Left renal pelvis (tissue), 4 donors: ENCODE measurements at regions not wholly inside any gene's neighbourhood (a gene's known extent, or its start where the extent isn't known, plus 50 kb on each side); places are given as distances from the start of the nearest gene placed in this dataset.
A peak's percentile ranks its signal among the peaks of the same experiment; 100 is the strongest.

ENCODE experiments used
- DNase-seq, 4 donors: peaks; one replicate each; pipeline ENCODE4 v3.0.0-alpha.2; 2013; ENCODE audit warnings: low read depth in 4 of 4, low spot score in 3 of 4

DNA sequence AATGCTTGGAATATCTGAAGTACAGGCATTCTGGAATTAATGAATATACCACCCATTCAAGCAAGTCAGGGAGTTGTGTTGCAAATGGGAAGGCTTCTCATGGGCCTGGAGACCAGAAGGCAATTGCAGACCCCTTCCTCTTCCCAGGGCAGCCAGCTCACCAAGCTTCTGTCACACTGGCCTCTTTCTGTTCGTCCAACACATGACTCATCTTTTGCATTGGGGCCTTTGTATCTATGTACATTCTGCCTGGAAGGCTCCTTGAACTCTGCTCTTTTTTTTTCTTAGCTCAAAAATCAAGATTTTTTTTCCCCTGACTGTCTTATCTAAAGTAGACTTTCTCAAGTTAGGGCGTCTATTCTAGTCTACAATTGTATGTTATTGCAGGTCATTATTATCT is 132.9 kb upstream of the MYLIP start:
- no peak for DNase-seq

DNA sequence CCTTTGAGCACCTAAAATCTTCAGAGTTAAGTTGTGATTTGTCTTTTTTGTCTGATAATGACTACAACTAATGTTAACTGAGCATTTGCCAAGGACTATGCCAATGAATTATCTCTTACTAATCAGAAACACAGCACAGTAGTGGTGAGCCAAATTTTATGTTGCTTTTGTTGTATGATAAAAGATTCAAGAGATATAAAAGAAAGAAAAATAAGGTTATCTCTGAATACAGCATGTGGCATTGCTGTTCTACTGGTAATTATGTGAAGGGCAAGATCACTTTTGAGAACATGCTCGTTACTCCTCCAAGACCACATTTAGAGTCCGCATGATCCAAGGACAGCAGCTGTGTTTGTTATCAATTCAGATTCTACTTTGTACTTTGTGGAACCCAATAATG is 133.4 kb upstream of the MYLIP start:
- no peak for DNase-seq

DNA sequence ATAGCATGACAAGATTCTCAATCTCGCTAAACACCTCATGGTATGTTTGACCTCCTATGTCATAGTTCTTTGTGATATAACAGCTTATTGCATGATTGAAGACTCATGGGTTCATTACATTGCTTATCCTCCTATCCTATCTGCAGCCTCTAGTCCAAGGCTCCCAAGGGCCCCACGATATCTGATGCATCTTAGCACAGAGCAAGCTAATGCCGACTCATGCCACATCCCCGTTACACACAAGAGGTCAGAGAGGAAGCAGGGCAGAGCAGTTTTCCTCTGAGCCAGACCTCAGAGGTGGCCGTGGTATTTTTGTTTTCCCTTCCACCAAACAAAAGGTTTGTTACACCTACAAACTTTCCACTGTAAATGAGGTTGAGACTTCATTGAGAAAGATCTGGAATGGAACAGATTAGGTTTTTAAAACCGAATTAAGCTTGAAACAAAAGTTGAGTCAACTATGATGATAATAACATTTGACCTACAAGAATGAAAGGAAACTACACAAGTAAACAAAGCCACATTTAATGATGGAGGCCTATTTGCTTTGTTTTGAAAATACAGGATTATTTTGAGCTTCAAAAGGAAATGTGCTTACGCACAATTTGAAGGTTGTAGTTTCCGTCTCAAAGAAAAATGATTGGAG is 133.9 kb upstream of the MYLIP start:
- DNase-seq: no peak

DNA sequence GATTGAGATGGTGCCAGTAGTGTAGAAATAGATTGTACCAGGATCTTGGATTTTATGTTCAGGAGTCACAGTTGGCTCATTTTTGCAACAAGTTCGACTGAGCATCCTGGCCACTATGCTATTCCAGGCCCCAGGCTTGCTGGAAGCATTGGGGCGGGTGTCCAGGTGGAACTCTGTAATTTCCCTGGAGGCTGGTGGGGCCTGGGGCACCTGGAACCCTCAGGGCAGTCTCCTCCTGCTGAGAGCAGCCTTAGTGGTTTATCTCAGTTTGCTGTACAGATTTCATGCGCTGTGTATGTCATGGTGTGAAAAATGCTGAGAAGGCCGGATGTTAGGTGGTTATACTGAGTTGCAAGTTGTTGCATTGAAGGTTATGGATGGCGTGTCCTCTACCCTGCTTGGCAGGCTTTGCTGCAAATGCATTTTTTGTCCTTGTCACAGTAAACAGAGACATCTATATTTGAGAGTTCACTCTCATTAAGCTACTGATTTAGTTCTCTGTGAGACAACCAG is 135.1 kb upstream of the MYLIP start:
- no peak for DNase-seq

DNA sequence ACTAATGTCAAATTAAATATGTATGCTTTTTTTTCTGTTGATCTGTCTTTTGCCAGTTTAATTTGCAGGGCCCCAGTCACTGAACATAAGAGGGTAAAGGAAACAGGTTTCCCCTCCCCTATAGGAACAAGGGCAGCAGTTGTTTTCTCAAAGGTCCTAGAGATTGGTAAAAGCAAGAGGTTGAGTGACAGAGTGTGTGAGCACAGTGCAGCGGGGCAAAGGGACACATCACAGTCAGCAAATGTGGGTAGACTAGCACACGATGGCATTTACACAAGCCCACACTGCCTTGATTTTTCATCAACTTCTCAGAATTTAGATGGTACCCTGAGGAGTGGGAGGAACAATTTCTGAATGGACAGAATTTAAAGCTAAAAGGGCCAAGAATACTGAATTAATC is 138.7 kb upstream of the MYLIP start:
- no peak for DNase-seq

DNA sequence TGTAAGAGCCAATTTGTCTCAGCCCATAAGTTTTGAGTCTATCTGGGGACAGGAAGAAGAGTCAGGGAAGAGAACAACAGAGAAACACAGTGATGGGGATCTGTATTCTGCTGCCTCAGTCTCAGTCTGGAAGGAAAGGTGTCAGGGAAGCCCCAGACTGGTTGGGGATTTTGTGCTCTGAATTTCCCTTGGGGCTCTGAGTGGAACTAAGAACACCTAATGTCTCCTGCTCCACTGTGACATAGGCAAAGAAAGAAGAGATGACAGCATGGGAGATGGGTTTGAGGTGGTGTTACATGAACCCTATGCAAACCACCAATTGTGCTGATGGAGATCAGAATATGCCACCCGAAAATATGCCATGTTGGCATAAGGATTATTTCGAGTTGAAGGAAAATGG is 139.5 kb upstream of the MYLIP start:
- DNase-seq: no peak

DNA sequence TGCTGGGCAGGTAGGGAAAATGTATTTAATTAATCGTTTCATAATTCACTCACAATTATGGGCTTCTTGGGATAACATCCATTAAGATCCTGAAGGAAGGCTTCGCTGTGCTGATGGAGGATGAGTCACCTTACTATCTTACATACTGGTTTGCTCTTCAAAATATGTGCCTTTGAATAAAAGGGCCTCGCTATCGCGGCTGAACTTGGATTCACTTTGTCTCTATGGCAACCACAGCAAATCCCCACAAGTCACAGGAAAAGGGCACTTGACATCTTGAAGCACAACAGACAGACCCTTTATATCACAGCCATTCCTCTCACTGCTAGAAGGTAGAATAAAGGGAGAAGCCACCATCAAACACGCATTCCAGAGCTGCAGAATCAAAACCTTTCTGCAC is 141.3 kb upstream of the MYLIP start:
- DNase-seq: peak in 1 of 4 donors; percentile 4

DNA sequence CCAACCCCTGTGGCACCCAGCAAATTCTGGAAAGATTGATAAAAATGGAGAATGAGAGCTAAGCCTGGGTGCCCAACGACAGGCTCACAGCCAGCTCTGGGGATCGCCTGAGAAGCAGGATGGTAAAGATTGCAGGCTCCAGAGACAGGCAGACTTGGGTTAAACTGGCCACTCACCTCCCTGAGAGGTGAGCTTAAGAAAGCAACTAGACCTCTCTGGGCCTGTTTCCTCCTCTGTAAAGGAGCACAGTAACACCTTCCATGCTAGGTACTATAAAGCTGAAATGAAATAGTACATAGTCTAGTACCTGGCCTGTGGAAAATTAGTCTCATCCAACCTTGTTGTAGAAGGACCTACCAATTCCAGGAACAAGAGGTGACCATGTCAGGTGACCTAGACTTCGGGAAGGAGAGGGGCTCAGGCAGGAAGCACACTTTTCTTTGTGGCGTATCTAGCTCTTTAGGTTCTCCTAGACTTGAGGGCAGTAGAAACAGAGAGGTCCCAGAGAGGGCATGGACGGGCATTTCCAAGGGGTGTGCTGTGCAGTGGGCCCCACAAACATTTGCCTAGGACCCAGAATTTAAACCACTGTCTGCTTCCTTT is 142.8 kb upstream of the MYLIP start:
- DNase-seq: no peak

DNA sequence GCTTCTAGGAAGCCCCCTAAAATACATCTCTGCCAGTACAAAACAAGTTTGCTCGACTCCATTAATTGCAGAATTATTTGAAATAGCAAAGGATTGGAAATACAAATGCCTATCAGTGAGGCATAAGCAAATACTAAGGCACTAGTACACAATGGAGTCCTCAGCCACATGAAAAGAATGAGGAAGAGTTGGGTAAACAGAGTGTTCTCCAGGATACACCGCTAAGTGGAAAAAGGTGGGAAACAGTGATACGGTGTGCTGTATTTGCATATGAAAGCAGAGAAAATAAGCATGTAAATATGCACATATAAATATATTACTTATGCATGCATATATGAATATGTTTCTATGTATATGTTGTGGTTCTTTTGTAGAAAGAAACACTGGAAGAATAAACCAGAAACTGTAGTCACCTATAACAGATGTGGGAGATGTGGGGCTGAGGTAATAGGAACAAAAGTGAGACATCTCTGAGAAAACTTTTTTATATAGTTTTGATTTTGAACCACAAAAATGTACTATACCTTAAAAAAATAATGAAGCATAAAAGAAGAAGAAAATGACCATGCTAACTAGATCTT is 143.4 kb upstream of the MYLIP start:
- DNase-seq: no peak

DNA sequence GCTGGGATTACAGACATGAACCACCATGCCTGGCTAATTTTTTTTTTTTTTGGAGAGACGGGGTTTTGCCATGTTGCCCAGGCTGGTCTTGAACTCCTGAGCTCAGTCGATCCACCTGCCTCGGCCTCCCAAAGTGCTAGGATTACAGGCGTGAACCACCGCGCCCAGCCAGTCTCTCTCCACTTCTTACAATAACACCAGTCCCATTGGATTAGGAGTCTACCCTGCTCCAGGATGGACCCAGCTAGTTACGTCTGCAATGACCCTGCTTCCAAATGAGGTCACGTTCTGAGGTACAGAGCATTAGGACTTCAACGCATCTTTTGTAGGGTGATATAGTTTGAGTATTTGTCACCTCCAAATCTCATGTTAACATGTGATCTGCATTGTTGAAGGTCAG is 146.9 kb upstream of the MYLIP start:
- no peak for DNase-seq

DNA sequence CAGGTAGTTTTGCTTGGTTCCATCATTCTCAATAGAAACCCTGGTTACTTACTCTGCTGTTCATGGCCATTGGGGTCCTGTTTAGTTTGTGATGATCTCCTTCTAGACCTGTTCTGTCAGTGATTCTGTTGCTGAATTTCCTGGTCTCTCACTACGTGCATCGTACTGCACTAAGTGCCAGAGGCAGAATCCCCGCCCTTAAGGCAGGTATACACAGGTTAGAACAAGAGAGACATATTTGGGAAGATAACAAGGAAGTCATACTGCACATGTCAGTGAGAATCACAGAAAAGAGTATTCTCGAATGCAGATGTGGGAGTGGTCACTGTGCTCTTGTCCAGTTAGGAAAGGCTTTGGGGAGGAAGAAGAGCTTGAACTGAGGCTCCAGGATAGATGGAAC is 148.1 kb upstream of the MYLIP start:
- DNase-seq: no peak

DNA sequence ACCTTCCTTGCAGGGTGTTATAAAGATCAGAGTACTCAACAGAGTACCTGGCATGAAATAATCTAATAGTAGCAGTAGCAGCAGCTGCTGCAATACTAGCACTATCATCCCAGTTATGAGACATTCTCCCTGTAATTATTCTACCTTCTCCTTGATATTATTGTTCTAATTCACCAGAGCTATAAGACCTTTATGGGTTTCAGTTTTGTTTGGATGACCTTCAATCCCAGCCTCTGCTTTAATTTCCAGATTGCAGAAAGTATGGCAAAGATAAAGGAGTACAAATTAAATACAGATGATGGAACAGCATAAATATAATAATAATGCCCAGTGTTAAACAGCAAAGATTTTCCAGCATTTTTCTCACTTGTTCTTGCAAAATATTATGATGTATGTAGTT is 150.5 kb upstream of the MYLIP start:
- no peak for DNase-seq

DNA sequence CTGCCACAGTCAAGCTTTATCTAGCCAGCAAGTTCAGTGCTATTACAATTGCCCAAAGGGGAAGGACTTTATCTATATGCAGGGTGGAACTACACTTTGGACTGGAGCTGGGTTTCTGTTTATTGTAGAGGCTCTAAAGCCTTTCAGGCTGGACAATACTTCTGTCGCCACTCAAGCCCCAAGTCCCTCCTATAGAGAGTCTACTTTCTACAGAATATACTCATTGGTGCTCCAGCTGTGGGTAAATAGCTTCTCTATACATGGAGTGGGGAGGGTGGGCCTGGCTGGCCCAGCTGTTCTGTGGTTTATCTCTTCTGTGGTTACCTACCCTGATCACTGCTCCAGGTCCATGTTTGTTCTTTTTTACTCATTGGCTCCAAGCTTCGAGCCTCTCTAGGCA is 151.8 kb upstream of the MYLIP start:
- no peak for DNase-seq

DNA sequence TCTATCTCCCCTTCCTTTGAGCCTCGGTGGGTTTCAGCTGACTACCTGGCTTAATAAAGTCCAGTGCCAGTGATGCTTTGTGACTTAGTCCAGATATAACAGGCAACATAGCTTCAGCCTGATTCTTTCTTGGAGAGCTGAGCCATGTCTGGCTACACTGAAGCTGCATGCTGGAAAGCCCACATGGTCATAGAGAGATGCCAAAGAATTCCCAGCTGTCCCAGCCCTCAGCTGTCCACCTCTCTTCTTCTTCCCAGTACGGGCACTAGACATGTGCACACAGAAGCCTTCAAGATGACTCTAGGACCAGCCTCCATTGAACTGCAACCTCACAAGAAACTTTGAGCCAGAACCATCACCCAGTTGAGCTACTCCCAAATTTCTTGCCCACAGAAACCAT is 154.1 kb upstream of the MYLIP start:
- no peak for DNase-seq

DNA sequence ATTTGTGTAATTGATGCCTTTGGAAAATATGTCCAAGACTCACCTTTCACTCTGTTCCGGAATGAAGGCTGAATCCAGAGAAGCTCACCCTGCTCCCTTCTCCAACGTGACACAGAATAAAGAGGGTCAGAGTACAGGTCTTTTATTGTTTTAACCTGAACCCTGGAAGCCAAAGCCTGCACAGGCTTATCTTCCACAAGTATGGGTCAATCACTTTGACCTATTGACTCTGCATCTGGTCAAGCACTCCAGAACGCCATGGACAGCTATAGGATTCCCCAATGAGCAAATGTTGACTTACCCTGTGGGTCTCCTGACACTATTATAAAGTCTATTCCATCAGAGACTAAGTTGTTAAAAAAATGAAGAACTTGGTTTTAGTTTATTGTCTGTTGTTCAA is 158.4 kb upstream of the MYLIP start:
- no peak for DNase-seq

DNA sequence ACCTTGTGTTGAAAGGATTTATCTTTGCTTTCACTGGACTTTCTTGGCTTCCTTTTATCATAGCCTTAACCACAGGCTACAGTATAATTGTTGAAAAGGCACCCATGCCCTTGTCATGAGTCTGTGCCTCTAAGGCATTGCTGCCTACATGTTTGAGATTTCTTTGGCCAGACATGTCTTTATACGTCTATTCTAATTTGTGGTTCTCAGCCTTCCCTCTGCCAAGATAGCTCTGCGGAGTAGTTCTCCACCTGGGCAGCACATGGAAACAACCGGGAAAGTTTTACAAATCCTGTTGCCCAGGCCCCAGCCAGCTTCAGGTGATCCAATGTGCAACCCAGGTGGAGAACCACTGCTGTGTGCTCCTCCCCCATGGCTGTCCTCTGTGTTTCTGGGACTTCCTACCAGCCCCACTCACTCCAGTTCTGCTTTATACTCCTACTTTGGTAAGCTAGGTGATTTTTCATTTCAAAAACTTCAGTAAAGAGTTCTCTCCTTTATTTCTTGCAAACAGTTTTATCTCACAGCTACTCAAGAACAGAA is 159.6 kb upstream of the MYLIP start:
- no peak for DNase-seq

DNA sequence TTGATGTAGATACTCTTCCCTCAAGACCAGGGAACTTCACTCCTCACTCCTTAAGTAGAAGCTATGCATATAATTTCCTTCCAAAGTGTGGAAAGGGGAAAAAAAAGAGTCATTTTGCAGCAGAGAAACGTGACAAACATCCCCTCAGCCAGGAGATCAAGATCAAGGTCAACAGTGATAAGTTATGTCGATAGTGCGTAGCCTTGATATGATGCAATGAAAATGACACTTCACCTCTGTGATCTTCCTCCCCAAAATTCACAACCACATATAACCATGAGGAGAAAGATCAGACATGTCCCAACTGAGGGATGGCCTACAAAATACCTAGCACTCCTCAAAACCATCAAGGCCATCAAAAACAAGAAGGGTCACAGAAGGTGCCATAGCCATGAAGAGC is 160.4 kb upstream of the MYLIP start:
- DNase-seq: no peak

DNA sequence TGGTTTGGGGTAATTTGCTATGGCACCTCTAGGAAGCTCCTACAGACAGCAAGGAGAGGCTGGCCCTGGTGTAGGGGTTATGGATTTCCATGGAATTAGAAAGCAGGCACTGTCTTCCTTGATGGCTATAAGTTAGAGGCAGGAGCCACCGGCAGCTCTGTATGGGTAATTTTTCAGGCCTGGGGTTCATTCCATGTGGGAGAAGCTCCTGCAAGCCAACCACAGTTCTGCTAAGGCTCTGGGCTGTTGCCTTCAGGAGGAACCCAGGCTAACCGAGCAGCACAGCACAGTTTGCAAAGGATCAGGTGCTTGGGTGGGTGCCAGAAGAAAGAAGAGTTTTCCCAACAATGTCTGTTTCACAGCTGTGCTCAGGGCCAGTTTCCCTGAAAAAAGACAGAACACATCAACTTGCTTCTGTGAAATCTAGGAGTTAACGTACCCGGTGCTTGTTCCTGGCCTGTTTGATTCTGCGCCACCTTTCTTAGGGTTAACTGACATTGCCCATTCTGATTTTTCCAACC is 162.8 kb upstream of the MYLIP start:
- DNase-seq: no peak

DNA sequence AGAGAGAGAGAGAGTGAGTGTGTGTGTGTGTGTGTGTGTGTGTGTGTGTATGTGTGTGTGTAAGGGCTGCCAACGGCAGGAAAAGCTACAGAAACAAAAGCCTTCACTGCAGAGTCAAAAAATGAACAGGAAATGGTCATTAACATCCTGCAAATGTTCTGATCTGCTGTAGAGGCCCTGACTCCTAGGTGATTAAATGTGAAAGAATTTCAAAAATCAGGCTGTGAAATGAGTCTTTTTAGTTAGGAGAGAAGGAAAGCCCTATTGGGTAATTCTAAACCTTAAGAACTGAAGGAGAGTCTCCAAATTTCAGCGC is 166.5 kb upstream of the MYLIP start:
- no peak for DNase-seq

DNA sequence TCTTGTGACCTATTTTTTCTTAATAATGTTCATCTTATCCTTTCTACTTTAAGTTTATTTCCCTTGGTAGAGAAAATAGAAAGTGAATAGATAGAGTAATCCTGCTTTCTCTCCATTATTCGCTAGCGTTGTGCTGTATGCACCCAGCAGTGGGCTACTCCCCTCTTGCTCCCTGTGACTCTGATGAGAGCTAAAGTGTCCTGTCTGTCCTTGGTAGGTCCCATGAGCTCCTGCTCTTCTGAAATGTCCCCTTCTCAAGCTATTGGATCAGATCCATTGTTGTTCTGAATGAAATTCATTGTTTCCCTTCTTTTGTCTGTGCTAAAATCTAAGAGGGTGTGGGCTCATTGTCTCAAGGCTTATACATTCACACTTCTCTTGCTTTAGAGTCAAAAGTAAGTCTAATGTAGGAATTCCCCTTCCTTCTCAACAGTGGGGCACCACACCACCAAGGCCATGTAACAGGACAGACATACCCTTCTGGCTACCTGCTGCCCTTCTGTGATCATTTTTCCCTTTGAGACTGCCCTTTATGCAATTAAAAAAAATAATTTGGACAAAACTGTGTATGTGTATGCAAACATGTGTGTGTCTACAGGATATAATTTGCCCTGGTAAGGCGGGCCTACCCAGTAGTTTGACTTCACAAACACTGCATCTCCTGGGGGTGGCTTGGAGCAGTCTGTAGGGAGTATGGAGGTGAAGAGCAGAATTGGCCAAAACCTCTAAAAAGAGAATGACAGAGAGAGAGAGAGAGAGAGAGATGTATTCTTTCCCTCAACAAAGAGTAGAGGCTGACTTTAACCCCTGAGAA is 167.0 kb upstream of the MYLIP start:
- DNase-seq: no peak
